DMS53 (cell line): ENCODE measurements at regions not wholly inside any gene's neighbourhood (a gene's known extent, or its start where the extent isn't known, plus 50 kb on each side); places are given as distances from the start of the nearest gene placed in this dataset.

ENCODE experiments used
- DNase-seq: peaks from one replicate; lab custom pipeline; 2025; lab: John Stamatoyannopoulos, UW

GRCh38 chr9:90097237-90097636 is 492.4 kb downstream of the GADD45G start:
- DNase-seq, result no peak

GRCh38 chr9:90098408-90098807 is 493.6 kb downstream of the GADD45G start:
- DNase-seq, result no peak

GRCh38 chr9:90099262-90099963 is 494.6 kb downstream of the GADD45G start:
- DNase-seq, result peak; percentile 73

GRCh38 chr9:90100014-90100413 is 495.2 kb downstream of the GADD45G start:
- DNase-seq, result peak; percentile 5

DNA sequence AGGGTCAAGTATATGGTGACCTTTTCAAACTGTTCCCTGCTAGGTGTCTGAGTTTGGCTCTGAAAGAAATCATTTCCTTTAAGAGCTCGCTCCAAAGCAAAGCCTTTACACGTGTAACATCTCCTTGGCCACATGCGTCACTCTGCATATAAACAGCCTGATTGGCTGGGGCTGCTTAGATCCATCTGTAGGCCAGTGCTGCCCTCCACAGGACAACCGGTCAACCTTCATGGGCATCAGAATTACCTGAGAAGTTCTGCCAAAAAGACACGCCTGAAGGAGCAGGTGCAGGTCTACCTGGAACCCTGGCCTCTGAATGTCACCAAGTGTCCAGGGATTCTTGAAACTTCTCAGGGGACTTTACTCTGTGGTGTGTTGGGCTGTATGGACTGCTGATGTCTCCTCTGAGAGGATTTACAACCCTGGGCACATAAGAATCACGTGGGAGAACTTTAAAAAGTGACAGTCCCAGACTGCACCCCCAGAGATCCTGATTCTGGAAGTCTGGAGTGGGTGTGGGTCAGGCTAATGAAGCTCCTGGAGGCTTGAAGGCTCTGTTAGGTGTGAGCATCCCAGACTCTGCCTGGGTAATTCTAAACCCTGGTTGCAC is 497.6 kb downstream of the GADD45G start:
- DNase-seq, result peak; percentile 95

DNA sequence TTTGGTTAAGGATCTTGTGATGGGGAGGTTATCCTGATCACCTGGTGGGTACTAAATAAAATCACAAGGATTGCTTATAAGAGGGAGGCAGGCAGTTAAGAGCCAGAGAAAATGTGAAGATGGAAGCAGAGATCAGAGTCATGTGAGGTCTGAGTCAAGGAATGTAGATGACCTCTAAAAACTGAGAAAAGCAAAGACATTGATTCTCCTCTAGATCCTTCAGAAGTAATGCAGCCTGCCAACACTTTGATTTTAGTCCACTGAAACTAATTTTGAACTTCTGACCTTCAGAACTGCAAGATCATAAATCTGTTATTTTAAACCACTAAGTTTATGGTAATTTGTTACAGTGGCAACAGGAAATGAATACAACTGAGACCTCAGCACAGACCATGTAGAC is 499.0 kb downstream of the GADD45G start:
- no peak for DNase-seq

GRCh38 chr9:90105773-90106172 is 501.0 kb downstream of the GADD45G start:
- DNase-seq, result no peak

- peak; percentile 94 for DNase-seq
Observed at GRCh38 chr9:90107040-90107725, 502.4 kb downstream of the GADD45G start.

GRCh38 chr9:90107726-90108655 is 503.2 kb downstream of the GADD45G start:
- peak; percentile 28 for DNase-seq

DNA sequence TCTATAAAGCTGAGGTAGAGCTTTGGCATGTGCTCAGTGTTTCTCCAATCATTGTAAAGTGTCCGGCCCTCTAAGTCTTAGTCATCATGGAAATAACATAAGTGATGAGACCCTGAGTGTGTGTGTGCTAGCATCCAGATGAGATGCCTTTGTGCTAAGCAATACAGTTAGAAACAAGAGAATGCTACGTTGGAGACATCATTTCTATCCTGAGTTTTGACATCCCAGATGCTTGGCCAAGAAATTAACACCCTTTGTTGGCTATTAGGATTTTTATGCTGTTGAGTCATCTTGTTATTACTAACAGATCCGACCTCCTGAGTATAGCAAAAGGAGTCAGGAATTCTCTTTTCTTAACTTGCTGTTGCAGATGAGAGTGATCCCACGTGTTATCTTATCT is 508.0 kb downstream of the GADD45G start:
- no peak for DNase-seq

- DNase-seq, result no peak
Observed at GRCh38 chr9:90114641-90115425, 510.0 kb downstream of the GADD45G start.

DNA sequence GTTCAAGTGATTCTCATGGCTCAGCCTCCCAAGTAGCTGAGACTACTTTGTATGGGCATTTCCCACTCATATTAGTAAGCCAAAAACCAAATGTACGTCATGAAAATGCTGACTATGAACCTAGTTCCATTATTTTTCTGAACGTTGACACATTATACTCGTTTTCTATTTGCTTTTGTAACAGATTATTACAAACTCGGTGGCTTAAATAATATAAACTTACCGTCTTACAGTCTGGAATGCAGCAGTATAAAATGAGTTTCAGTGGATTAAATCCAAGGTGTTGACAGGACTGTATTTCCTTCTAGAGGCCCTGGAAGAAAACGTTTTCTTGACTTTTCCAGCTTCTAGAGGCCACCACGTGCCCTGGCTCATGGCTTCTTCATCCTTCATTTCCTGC is 517.0 kb downstream of the GADD45G start:
- DNase-seq, result no peak

DNA sequence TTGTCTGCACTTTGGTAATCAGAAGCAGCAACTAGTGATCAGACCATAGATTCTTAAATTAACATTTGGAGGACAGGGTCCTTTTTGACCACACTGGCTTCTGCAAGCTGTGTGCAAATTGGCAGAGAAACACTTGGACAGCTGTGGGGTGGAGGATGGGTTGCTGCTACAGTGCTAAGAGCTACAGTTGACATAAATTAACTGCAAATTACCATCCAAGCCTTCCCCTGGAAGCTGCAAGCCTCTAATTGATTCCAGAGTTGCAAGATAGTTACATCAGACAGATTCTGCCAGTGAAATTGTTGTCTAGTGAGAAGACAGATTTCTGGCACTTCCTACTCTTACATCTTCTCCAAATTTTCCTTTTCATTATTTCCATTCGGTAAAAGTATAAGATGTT is 517.7 kb downstream of the DIRAS2 start:
- DNase-seq, result peak; percentile 7

GRCh38 chr9:90127923-90128322 is 514.7 kb downstream of the DIRAS2 start:
- DNase-seq, result no peak

- no peak for DNase-seq
Observed at GRCh38 chr9:90128587-90129190, 513.9 kb downstream of the DIRAS2 start.

- DNase-seq, result no peak
Observed at GRCh38 chr9:90129446-90129845, 513.2 kb downstream of the DIRAS2 start.

- DNase-seq, result no peak
Observed at GRCh38 chr9:90131568-90131967, 511.1 kb downstream of the DIRAS2 start.

GRCh38 chr9:90132866-90133265 is 509.8 kb downstream of the DIRAS2 start:
- no peak for DNase-seq

DNA sequence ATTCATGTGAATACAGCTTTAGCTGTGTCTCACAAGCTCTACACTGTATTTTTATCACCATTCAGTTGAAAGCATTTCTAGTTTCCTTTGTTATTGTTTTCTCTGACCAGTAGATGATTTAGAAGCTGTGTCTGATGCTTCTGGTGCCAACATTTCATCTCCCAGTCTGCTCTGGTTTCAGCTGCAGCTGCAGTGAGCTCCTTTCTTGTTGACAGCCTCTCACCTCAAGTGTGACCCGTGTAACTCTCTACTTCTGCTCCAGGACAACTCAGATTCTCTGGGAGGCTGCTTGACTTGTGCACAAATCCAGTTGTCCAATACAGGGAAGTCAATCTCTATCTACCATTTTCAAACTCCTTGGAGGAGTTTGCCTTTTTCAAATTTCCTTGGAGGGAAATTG is 504.8 kb downstream of the DIRAS2 start:
- DNase-seq, result peak; percentile 28

- DNase-seq, result no peak
Observed at GRCh38 chr9:90140131-90140818, 502.3 kb downstream of the DIRAS2 start.
